Neural cell (in vitro differentiated cells): ENCODE measurements at regions not wholly inside any gene's neighbourhood (a gene's known extent, or its start where the extent isn't known, plus 50 kb on each side); places are given as distances from the start of the nearest gene placed in this dataset.

Source experiments
- H2AFZ ChIP-seq: fragments of 200-600, 300-800 bp; sonication (generic), shearing (Covaris generic); 2 replicates; pipeline ENCODE4 v1.6.0; 2014; ENCODE audit warnings: low read depth, mild to moderate bottlenecking, antibody characterized with exemption, low read length, moderate library complexity
- H3F3A ChIP-seq: fragments of 200-600 bp; shearing (Covaris generic); 2 replicates; pipeline ENCODE4 v1.6.1; 2016; ENCODE audit warnings: mild to moderate bottlenecking, moderate library complexity, mixed read lengths, antibody characterized with exemption, low read length; ENCODE audit not compliant: insufficient read depth, poor library complexity, severe bottlenecking
- H3K27ac ChIP-seq: fragments of 200-600, 300-800 bp; sonication (generic), shearing (Covaris generic); 2 replicates; pipeline ENCODE4 v1.5.1; 2014; ENCODE audit warnings: mild to moderate bottlenecking, low read length, moderate library complexity
- H3K27me3 ChIP-seq: fragments of 300-800, 200-600 bp; sonication (generic), shearing (Covaris generic); 2 replicates; pipeline ENCODE4 v1.6.0; 2014; ENCODE audit warnings: mild to moderate bottlenecking, low read depth, low read length, moderate library complexity; ENCODE audit not compliant: insufficient read depth
- H3K36me3 ChIP-seq: fragments of 300-800, 200-600 bp; sonication (generic), shearing (Covaris generic); 2 replicates; pipeline ENCODE4 v1.5.1; 2014; ENCODE audit warnings: mild to moderate bottlenecking, antibody characterized with exemption, low read length, moderate library complexity; ENCODE audit not compliant: insufficient read depth
- H3K4me2 ChIP-seq: fragments of 300-800, 200-600 bp; sonication (generic), shearing (Covaris generic); 2 replicates; pipeline ENCODE4 v1.6.0; 2014; ENCODE audit warnings: mild to moderate bottlenecking, low read length
- H3K4me3 ChIP-seq: fragments of 300-800, 200-600 bp; sonication (generic), shearing (Covaris generic); 2 replicates; pipeline ENCODE4 v1.5.1; 2014; ENCODE audit warnings: mild to moderate bottlenecking, low read length, moderate library complexity
- H3K79me2 ChIP-seq: fragments of 200-600 bp; shearing (Covaris generic); replicated peaks from 2 replicates; pipeline ENCODE4 v1.6.0; 2014; ENCODE audit warnings: mild to moderate bottlenecking, low read length, moderate library complexity; ENCODE audit not compliant: insufficient read depth
- H3K9ac ChIP-seq: fragments of 300-800, 200-600 bp; sonication (generic), shearing (Covaris generic); 2 replicates; pipeline ENCODE4 v1.6.1; 2016; ENCODE audit warnings: mild to moderate bottlenecking, low read length, mixed read lengths
- H3K9me2 ChIP-seq: fragments of 200-600 bp; shearing (Covaris generic); 2 replicates; pipeline ENCODE4 v1.6.1; 2016; ENCODE audit warnings: mild to moderate bottlenecking, low read length, mixed read lengths; ENCODE audit not compliant: insufficient read depth
- H3K9me3 ChIP-seq: fragments of 200-600, 300-800 bp; sonication (generic), shearing (Covaris generic); 2 replicates; pipeline ENCODE4 v1.6.1; 2016; ENCODE audit warnings: mild to moderate bottlenecking, mixed run types, low read length, moderate library complexity, mixed read lengths
- H4K20me1 ChIP-seq: fragments of 200-600 bp; shearing (Covaris generic); 2 replicates; pipeline ENCODE4 v1.6.1; 2016; ENCODE audit warnings: mild to moderate bottlenecking, mixed run types; ENCODE audit not compliant: insufficient read depth
- EP300 ChIP-seq: fragments of 450-650 bp; conservative IDR thresholded peaks from 2 replicates; pipeline ENCODE4 v1.6.1; 2014; ENCODE audit warnings: antibody characterized with exemption, mild to moderate bottlenecking, moderate library complexity; ENCODE audit not compliant: poor library complexity, severe bottlenecking
- EZH2 ChIP-seq: fragments of 200-600, 300-800 bp; shearing (Covaris generic), sonication (generic); IDR thresholded peaks from 2 replicates; pipeline ENCODE4 v1.6.1; 2014; ENCODE audit warnings: antibody characterized with exemption, low read length, borderline replicate concordance, mild to moderate bottlenecking; ENCODE audit not compliant: insufficient read depth, poor library complexity, severe bottlenecking
- MXI1 ChIP-seq: fragments of 450-650 bp; conservative IDR thresholded peaks from 2 replicates; pipeline ENCODE4 v1.6.1; 2014; ENCODE audit warnings: antibody characterized with exemption, mild to moderate bottlenecking; ENCODE audit not compliant: poor library complexity, severe bottlenecking
- POLR2AphosphoS5 ChIP-seq: IDR thresholded peaks from 2 replicates; pipeline ENCODE4 v1.6.1; 2012
- RAD21 ChIP-seq: fragments of 450-650 bp; conservative IDR thresholded peaks from 2 replicates; pipeline ENCODE4 v1.6.1; 2014; ENCODE audit warnings: antibody characterized with exemption, mild to moderate bottlenecking, moderate library complexity
- SMC3 ChIP-seq: fragments of 450-650 bp; conservative IDR thresholded peaks from 2 replicates; pipeline ENCODE4 v1.6.1; 2014; ENCODE audit warnings: antibody characterized with exemption, mild to moderate bottlenecking, moderate library complexity; ENCODE audit not compliant: poor library complexity
- TAF1 ChIP-seq: IDR thresholded peaks from 2 replicates; pipeline ENCODE4 v1.6.1; 2012; ENCODE audit warnings: low read depth
- TF ChIP-seq, protein P1 (sequence below): fragments of 450-650 bp; IDR thresholded peaks from 2 replicates; pipeline ENCODE4 v1.5.1; 2014; ENCODE audit warnings: antibody characterized with exemption, mild to moderate bottlenecking, moderate library complexity; ENCODE audit not compliant: poor library complexity, severe bottlenecking
- TF ChIP-seq, protein P2 (sequence below): IDR thresholded peaks from 2 replicates; pipeline ENCODE4 v1.6.1; 2012; ENCODE audit warnings: borderline replicate concordance

DNA sequence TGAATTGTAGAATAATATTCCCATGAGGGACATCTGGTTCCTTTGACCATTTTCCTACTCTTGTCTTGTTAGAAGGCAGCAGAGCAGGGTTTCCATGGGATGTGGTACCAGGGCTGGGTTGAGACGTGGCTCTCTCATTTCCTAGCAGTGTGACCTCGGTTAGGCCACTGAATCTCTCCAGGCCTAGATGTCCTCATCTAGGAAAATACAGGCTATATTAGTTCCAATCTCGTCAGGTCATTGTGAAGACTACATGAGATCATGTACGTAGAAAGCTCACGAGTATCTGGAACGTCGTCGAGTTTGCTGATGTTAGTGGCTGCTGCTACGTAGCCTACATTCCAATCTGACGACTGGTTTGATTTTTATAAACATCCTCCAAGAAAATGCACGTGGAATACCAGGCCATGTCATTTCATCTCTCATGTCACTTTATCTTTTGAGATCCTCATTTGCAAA lies 278.2 kb upstream of the GATB start:
- no peaks in the 10 kb centered on the region for H3K36me3 ChIP-seq
- H3K9ac ChIP-seq, result no peak overlapping the region
- no peak overlapping the region for H3K4me3 ChIP-seq
- no peaks in the 10 kb centered on the region for H3K9me2 ChIP-seq
- H3F3A ChIP-seq, result no peaks in the 10 kb centered on the region
- no peaks in the 10 kb centered on the region for H3K27me3 ChIP-seq
- H3K4me2 ChIP-seq, result no peak overlapping the region
- no peaks in the 10 kb centered on the region for H4K20me1 ChIP-seq
- H3K9me3 ChIP-seq, result no peaks in the 10 kb centered on the region
- no peak overlapping the region for H3K27ac ChIP-seq
- H3K79me2 ChIP-seq, result no peaks in the 10 kb centered on the region
- H2AFZ ChIP-seq, result no peak overlapping the region
- TF ChIP-seq, protein P1, sequence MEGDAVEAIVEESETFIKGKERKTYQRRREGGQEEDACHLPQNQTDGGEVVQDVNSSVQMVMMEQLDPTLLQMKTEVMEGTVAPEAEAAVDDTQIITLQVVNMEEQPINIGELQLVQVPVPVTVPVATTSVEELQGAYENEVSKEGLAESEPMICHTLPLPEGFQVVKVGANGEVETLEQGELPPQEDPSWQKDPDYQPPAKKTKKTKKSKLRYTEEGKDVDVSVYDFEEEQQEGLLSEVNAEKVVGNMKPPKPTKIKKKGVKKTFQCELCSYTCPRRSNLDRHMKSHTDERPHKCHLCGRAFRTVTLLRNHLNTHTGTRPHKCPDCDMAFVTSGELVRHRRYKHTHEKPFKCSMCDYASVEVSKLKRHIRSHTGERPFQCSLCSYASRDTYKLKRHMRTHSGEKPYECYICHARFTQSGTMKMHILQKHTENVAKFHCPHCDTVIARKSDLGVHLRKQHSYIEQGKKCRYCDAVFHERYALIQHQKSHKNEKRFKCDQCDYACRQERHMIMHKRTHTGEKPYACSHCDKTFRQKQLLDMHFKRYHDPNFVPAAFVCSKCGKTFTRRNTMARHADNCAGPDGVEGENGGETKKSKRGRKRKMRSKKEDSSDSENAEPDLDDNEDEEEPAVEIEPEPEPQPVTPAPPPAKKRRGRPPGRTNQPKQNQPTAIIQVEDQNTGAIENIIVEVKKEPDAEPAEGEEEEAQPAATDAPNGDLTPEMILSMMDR, result no peak
- TF ChIP-seq SMC3 (no peak), EZH2 (no peak), MXI1 (no peak), EP300 (no peak), POLR2AphosphoS5 (no peak), RAD21 (no peak), TAF1 (no peak)
- TF ChIP-seq, protein P2, sequence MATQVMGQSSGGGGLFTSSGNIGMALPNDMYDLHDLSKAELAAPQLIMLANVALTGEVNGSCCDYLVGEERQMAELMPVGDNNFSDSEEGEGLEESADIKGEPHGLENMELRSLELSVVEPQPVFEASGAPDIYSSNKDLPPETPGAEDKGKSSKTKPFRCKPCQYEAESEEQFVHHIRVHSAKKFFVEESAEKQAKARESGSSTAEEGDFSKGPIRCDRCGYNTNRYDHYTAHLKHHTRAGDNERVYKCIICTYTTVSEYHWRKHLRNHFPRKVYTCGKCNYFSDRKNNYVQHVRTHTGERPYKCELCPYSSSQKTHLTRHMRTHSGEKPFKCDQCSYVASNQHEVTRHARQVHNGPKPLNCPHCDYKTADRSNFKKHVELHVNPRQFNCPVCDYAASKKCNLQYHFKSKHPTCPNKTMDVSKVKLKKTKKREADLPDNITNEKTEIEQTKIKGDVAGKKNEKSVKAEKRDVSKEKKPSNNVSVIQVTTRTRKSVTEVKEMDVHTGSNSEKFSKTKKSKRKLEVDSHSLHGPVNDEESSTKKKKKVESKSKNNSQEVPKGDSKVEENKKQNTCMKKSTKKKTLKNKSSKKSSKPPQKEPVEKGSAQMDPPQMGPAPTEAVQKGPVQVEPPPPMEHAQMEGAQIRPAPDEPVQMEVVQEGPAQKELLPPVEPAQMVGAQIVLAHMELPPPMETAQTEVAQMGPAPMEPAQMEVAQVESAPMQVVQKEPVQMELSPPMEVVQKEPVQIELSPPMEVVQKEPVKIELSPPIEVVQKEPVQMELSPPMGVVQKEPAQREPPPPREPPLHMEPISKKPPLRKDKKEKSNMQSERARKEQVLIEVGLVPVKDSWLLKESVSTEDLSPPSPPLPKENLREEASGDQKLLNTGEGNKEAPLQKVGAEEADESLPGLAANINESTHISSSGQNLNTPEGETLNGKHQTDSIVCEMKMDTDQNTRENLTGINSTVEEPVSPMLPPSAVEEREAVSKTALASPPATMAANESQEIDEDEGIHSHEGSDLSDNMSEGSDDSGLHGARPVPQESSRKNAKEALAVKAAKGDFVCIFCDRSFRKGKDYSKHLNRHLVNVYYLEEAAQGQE, result no peak

DNA sequence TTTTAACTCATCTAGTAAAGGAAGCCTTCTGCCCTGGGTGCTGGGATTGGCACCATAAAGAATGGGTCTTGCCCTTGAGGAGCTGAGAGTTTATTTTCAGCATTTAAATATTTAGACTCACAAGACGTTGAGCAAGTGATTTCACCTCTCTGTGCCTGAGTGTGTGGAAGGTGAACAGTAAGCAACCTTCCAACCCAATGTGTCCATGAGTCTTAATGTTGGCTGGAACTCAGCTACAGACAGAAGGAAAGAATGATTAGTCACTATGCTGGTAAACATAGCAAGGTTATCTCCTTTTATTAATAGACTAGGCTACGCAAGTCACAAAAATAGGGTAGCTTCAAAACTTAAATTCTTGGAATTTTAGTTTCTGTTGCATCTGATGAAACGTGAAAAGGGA lies 277.4 kb upstream of the GATB start:
- Histone ChIP-seq H3K79me2 (no peaks in the 10 kb centered on the region), H3K36me3 (no peaks in the 10 kb centered on the region), H3K4me2 (no peak overlapping the region), H3K27me3 (no peaks in the 10 kb centered on the region), H3K9me3 (no peaks in the 10 kb centered on the region), H3K9ac (no peak overlapping the region), H3F3A (no peaks in the 10 kb centered on the region), H3K27ac (no peak overlapping the region), H3K9me2 (no peaks in the 10 kb centered on the region), H2AFZ (no peak overlapping the region), H4K20me1 (no peaks in the 10 kb centered on the region), H3K4me3 (no peak overlapping the region)
- TF ChIP-seq EP300 (no peak), POLR2AphosphoS5 (no peak), MXI1 (no peak), SMC3 (no peak), RAD21 (no peak), EZH2 (no peak), TAF1 (no peak)
- TF ChIP-seq, protein P2, result no peak
- TF ChIP-seq, protein P1, result no peak
